ENCODE measurements at regions not wholly inside any gene's neighbourhood (a gene's known extent, or its start where the extent isn't known, plus 50 kb on each side); places are given as distances from the start of the nearest gene placed in this dataset.

DNA sequence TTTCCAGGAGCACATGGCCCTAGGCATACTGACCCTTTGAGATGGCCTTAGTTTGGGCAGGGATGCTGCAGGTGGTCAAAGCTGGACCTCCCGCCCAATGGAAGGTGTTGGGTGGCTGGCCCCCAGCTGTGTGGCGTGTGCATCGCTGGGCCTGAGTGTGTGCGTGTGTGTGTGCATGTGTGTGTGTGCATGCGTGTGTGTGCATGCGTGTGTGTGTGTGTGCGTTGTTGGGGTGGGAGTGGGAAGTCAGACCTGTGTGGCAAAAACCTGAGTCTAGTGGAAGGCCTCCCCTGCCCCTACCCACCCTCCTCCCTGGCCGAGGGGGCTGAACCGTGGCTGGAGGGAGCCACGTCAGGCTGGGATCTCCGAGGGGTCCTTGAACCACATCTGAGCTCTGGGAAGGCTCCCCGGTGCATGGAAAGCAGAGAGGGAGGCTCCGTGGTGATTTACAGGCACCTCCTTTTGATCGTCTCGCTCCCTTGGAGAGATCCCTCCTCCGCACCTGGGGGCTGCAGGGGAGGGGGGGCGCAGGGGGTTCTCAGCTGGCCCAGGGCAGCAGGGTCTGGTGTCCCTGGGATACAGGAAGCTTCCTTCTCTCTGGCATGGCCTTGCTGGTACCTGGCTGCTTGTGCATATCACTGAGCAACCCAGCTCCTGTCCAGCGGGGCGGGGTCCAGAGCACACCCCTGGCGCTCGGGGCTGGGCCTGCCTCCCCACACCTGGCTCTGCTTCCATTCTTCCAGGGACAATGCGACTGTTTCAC is 124.7 kb upstream of the WNT4 start:
- no peak for DNase-seq

DNA sequence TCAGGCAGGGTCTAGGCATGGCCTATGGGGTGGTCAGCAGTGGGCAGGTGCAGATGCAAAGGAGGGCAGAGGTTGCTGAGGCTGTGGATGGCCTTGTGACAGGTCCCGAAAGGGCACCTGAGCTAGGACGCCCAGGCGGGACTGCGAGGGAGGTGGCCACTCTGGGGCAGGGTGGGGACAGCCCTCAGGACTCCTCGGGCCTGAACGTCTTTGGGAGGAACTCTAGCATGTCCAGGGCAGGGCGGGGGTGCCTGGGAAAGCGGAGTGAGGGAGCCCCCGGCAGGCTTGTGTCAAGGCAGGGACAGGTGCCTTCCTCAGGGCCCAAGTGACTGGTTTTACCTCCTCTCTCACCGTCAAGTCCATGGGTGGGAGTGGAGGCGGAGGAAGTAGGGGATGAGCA is 125.4 kb upstream of the WNT4 start:
- DNase-seq: no peak

DNA sequence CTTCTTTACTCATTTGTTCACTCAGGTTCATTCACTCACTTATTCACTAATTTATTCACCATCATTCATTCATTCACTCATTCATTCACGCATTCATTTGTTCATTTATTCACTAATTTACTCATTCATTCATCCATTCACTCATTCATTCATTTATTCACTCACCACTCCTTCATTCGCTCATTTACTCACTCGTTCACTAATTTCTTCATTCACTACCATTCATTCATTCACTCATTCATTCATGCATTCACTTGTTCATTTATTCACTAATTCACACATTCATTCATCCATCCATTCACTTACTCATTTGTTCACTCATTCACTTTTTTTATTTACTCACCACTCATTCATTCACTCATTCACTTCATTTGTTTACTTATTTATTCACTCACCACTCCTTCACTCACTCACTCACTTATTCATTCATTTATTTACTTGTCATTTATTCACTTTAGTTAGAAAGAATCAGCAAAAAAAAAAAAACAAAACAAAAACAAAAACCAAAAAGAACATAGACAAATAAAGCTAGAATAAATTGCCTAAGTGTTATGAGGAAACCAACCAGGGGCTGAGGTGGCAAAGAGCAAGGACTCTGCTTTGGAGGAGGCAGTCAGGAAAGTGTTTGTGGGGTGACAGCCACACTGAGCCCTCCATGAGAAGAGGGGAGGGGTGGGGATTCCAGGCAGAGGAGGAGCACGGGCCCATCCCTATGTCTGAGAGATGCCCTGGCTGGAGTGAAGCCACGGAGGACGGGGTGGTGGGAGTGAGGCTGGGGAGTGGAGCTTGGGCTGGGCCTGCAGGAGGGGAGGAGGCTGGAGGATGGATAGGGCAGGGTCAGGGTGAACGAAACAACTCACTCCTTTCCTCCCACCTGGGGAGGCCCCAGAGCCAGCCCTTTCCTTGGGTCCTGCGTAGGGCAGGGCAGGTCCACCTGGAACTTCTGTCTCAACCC is 129.2 kb upstream of the WNT4 start:
- no peak for DNase-seq

DNA sequence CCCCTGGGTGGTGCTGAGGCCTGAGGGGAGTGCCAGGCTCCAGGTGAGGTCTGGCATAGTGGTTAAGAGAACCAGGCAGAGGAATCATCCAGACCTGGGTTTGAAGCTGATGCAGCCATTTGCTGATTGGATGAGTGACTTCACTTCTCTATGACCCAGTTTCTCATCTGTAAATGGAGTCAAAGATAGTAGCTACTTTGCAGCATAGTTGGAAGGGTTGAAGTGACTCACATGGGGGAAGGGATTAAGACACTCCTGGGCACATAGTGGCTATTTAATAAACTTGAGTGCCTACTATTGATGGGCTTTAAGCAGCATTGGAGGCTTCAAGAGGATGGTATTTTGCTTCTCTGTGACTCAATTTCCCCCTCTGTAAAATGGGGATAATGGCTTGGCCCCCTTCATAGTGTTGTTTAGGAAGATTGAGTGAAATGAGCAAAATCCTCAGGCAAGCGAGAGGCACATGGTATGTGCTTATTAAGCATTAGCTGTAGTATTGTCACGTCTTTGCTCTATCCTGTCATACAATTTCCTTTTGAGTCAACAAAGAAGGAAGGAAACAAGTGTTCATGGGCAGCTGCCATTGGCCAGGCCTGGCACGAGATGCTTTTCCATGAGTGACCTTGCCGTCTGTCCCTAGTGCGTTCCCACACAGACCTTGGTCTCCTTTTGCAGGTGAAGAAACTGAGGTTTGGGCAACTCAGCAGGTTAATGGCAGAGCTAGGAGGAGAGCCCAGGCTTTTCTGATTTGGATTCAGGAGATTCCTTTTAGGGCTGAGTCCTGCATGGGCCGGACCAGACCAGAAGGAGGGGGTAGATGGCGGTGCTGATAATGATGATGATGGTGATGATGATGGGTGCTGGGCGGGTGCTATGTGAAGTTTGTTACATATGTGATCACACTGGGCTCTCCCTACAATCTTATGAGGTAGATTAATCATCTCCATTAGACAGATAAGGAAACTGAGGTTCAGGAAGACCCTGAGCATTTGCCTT is 131.1 kb upstream of the WNT4 start:
- no peak for DNase-seq

DNA sequence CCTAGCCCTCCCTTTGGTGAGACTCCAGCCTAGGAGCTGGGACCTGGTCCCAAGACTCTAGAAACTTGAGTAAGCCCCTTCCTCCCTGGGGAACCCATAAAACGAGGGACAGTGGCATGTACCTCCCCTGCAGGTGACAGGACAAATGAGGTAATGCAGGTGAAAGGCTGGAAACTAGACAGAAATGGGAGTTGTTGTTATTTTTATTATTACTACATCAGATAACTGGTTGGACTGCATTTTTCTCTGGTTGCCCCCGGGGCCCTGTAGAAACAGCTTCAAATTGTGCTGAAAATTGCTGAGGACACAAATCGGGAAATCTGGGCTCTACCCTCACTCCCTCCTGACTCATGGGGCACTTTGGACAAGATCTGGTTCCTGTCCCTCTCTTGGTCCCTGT is 132.3 kb upstream of the WNT4 start:
- DNase-seq: no peak

DNA sequence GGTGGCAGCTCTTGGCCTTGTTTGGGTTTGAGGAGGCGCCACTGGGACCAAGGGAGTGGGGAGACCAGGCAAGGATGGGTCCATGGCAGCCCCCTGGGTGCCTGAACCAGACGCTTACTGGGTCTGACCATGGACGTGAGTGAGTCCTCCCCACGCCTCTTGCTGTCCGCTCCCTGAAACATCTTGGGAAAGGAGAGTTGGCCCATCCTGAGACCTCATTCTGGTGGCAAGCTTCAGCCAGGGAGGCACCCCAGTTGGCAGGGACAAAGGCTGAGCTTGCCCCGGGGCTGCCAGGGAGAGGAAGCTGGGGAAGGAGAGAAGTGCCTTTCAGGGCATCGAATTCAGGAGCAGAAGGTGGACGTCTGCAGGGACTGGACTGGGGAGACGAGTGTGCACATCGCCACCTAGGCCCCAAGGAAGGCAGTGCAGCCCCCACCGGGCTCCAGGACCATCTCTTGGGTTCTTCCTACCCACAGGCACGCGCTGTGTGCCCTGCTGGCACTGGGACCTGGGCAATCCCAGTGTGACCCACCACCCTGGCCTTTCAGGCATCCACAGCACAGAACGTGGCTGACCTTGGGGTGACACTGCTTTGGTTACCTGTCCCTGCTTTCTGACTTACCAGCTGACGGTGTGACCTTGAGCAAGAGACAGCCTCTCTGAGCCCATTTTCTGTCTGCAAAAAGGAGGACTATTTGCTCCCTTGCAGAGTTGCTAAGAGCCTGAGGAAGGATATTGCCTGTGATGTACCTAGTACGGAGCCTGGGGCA is 132.9 kb upstream of the WNT4 start:
- DNase-seq: peak; percentile 41

DNA sequence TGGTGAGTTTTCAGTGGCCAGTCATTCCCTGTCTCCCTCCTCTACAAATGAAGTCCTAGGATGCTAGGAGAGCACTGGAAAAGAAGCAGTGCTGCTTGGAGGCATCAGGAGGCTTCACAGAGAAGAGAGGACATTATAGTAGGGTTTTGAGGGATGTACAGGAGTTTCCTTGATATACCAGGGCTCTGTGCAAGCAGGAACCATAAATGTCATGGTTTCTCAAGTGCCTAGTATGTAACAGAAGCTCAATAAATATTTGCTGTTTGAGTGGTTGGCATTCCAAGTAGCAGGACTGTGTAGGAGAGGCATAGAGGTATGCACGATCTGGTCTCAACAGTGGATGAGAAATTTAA is 133.5 kb upstream of the WNT4 start:
- no peak for DNase-seq

DNA sequence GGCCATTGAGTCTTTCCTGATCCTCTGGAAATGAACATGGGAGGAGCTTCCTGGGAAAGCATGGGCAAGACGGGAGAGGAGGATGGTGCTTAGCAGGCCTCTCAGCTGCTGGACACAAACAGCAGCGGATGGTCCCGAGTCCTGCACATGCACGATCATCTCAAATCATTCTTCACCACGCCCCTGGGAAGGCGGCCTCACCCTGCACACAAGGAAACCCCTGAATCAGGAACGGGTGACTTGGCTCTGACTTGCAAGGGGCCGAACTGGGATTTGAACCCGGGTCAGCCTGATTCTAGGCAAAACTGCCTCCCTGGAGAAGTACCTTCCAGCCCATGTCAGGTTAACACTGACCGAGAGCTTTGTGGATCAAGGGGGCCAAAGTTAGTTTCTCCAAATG is 134.8 kb upstream of the WNT4 start:
- DNase-seq: no peak

DNA sequence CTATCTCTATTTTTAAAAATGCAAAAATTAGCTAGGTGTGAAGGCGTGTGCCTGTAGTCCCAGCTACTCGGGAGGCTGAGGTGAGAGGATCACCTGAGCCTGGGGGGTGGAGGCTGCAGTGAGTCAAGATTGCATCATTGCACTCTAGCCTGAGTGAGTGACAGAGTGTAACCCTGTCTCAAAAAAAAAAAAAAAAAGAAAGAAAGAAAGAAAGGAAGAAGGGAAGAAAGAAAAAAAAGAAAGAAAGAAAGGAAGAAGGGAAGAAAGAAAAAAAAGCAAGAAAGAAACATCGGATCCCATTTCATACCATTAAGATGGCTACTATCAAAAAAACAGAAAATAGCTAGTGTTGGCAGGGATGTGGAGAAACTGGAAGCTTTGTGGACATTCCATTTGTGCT is 136.8 kb upstream of the WNT4 start:
- no peak for DNase-seq

DNA sequence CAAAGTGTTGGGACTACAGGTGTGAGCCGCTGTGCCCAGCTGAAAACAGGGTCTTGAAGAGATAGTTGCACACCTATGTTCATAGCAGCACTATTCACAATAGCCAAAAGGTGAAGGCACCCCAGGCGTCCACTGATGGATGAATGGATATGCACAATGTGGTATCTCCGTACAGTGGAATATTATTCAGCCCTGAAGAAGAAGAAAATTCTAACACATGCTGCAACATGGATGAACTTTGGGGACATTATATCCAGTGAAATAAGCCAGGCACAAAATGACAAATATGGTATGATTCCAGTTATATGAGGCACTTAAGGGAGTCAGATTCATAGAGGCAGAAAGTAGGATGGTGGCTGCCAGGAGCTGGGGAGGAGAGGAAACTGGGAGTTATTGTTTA is 137.6 kb upstream of the WNT4 start:
- DNase-seq: no peak

DNA sequence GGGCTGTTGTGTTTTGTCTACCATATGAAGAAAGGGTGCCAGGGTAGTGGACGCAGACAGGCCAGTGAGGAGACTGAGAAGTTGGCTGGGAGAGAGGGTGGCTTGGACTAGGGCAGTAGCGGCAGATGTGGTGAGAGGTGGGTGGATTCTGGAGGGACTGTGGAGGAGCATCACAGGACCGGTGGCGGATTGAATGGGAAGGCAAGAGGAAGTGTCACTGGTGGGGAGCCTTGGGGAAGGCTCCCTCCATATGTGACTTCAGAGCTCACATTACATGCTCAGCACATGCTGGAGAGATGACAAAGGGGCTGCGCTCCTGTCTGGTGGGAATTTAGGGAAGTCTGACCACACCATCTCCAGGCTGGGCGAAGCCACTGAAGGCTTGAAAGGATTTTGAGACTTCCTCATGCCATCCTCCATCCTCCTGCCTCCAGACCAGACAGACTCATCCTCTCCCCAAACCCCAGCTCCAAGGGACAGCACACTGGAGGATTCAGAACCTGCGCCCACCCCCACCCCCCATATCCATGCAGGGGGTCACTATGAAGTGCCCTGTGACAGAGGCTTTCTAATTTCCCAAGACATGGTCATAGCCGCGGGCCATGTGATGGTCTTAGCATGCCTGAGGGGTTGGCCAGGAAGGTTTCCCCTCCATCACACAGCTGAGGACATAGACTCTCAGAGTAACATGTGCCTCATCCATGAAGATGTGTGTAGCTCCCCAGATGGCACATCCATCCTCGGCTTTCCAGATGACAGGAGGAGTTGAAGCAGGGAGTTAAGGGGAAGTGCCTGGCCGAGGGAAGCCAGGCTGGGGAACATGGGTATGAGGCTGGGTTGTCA is 138.8 kb upstream of the WNT4 start:
- DNase-seq: no peak

DNA sequence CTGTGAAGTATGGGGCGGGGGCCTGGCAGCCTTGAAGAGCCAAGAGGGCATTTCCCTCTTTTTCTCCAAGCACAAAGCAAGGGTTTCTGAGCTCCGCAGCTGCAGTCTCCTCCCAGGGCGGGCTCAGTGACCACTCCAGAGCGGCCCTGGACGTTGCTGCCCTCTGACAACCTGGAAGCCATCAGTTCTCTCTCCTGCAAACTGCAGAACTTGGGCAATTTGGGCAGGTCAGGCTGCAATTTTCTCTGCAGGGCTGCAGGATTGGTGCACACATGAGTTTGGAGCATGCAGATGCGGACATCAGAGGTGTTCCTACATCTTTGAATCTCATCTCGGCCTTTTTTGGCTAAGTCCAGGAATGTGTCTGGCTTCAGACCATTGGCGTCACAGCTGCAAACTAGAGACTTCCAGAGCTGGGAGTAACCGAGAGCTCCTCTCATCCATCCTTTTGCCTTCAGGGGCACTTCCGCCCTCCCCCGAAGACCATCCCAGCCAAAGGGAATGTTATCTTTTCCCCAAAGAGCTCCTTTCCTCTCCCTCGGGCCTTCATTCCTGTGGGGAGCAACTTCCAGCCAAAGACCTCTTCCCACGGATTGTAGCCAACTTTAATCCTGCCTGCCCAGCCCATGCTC is 139.6 kb upstream of the WNT4 start:
- no peak for DNase-seq

DNA sequence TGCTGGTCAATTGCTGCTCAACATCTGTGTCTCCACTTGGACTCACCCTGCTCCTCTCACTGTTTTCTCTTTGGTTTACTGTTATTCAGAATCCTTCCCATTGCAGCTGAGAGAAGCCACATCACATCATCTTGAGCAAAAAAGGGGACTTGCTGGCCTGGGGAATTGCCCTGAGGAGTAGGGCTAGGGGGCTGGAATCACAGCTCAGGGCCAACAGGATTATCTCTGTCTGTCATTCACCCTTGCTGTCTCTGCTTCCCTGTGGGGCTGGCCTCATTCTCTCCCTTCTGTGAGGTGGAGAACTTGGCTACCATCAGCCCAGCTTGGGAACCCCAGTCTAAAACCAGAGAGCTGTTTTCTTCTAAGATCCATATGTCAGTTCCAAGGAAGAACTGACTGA is 140.7 kb upstream of the WNT4 start:
- no peak for DNase-seq

DNA sequence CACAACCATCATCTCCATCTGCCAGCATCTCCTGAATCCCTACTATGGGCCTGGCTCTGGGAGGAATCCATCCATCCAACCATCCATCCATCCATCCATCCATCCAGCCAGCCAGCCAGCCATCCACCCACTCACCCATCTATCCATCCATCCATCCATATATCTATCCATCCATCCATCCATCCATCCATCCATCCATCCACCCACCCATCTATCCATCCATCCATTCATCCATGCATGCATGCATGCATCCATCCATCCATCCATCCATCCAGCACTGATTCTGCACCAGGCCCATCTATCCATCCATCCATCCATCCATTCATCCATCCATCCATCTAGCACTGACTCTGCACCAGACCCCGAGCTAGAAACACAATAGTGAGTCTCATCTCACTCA is 141.3 kb upstream of the WNT4 start:
- DNase-seq: no peak

DNA sequence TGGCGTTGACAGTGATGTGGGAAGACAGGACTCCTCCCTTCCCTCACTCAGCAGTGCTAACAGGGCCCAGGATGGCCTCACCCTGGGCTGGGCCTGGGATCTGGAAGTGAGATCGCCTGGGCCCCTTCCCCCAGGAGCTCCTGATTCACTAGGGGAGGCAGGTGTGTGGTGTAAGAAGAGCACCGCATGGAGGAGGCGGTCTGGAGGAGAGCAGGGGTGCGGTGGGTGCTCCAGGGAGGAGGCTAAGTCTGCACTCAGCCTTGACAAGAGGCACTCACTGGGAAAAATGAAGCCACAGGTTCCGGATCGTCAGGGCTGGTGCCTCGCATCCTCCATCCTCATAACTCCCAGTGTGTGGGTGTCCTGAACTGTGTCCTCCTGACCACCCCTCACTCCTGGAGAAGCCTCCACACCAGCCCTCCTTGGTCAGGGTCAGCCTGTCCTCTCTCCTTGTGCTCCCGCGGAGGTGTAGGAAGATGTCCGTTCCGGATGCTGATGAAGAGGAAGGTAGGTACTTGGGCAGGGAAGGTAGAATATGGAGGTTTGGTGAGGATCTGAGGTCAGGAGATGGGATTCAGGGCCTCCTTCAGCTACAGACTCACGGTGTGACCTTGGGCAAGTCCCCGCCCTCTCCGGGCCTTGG is 142.1 kb upstream of the WNT4 start:
- DNase-seq: no peak

DNA sequence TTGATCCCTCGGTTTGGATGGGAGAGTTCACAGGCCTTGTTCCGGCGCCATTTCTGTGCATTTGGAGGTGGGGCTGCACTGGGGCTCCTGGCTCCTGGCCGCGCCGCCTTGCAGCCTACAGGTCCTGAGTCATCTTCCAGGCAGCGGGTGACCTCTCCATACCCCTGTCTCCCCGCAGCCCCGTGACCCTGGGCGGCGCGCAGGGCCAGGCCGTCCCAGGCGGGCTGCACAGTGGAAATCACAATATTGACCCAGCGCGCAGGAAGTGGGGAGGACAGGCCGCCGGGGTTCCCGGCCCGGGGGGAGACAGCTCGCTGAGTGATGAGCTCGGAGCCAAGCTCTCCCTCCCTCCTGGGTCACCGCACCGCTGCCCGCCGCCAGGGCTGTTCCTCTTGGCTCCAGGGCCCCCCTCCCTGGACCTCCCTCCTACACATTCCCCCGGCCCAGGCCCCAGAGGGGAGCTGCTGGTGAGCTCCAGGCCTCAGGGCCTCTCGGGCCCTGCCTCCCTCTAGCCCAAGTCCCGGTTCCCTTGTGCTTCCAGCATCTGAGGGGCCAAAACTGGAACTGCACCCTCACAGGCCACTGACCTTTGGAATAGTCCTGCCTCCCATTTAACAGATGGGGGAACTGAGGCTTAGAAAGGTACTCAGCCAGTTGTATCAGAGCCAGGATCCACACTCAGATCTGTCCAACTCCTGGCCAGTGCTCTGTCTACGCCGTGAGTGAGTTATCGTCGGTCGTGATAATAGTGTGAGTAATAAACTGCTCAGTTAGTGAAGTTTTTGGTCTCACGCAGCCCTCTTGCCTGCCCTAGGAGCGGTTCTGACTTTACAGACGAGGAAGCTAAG is 142.9 kb upstream of the WNT4 start:
- DNase-seq: no peak

DNA sequence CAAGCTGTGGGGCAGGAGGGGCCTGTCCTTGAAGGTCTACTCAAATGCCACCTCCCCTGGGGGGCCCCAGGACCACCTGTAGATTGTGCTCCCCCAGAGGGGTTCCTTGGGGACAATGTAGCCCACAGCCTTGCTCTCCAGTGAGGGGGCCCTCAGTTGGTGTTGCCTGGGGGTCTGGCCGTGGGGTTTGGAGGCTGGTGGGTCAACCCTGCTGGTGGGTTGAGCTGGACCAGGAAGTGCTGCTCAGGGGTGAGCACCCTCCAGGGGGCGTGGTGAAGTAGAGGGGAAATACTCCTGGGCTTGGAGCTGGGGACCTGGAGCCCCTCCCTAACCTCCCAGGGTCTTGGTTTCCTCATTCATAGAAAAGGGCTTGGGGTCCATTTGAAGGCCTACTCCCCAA is 143.6 kb upstream of the WNT4 start:
- no peak for DNase-seq

DNA sequence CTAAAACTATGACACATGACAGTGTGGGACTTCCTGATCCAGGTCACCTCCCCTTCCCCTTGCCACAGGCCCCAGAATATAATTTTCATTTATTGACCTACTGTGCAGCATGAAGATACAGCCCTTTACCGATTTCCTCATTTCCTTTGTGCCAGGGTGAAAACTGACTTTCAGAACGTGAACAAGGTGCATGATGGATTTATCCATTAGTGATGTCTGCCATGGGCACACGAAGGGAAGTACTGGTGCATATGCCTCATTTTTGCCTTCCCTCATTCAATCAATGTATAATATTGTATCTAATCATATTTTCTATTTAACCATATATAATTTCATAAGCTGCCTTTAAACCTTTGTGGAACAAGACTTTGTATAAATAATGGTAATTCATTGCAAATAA is 144.4 kb upstream of the WNT4 start:
- no peak for DNase-seq

DNA sequence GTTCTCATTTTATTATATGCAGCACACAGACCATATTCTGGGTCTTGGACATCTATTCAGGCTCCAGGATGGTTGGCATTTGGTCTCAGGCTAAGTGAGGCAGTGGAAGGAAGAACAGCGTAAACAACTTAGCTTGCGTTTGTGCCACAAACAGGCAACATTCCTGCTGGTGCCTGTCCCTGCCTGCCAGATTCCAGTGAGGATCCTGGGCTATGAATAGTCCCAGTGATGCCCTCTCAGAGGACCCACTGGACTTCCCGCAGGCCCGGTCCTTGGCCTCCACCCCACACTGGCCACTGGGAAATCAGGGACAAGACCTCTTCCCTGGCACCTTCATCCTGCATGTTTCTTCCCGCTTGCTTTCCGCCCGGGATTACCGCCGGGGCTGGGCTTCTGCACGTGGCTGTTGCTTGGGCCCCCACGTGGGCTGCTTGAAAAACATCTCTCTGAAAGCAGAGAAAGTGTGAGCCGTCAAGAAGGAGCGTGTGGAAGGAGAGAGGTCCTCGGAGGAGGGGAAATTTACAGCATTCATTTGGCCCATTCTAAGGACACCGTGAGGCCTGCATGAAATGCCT is 145.1 kb upstream of the WNT4 start:
- DNase-seq: no peak

All from activated CD8-positive, alpha-beta memory T cell treated with anti-CD3 and anti-CD28 coated beads, Interleukin-2, amount 50 U/mL, for 4 hours (primary cell).